GM23338 (cell line): ENCODE measurements at regions not wholly inside any gene's neighbourhood (a gene's known extent, or its start where the extent isn't known, plus 50 kb on each side); places are given as distances from the start of the nearest gene placed in this dataset.

Source experiments
- ATAC-seq: fragments of 200-7000 bp; cut with Tn5 transposase; 3 replicates; pipeline ENCODE4 v1.9.1; 2020
- DNase-seq: peaks from one replicate; pipeline ENCODE4 v3.0.0-alpha.2; 2015; ENCODE audit warnings: low spot score
- H2AFZ ChIP-seq: fragments of 200-600 bp; sonication (generic); 2 replicates; pipeline ENCODE4 v1.8.0; 2016; ENCODE audit warnings: antibody characterized with exemption, mild to moderate bottlenecking, moderate library complexity
- H3F3A ChIP-seq: fragments of 200-600 bp; sonication (generic); replicated peaks from 2 replicates; pipeline ENCODE4 v1.8.0; 2017; ENCODE audit warnings: antibody characterized with exemption, mixed run types, low read depth
- H3K27ac ChIP-seq: fragments of 200-600 bp; sonication (generic); 2 replicates; pipeline ENCODE4 v1.6.1; 2016; ENCODE audit warnings: low read depth
- H3K27me3 ChIP-seq: fragments of 200-600 bp; sonication (generic); 2 replicates; pipeline ENCODE4 v1.8.0; 2016; ENCODE audit warnings: mild to moderate bottlenecking, mixed run types, moderate library complexity; ENCODE audit not compliant: insufficient read depth
- H3K36me3 ChIP-seq: fragments of 200-600 bp; sonication (generic); 2 replicates; pipeline ENCODE4 v1.8.0; 2016; ENCODE audit warnings: mild to moderate bottlenecking; ENCODE audit not compliant: insufficient read depth
- H3K4me1 ChIP-seq: fragments of 200-600 bp; sonication (generic); 2 replicates; pipeline ENCODE4 v1.8.0; 2016; ENCODE audit warnings: mild to moderate bottlenecking, moderate library complexity; ENCODE audit not compliant: insufficient read depth
- H3K4me2 ChIP-seq: fragments of 200-600 bp; sonication (generic); 2 replicates; pipeline ENCODE4 v1.7.1; 2017; ENCODE audit warnings: mixed run types
- H3K4me3 ChIP-seq: fragments of 200-600 bp; sonication (generic); 2 replicates; pipeline ENCODE4 v1.6.1; 2016; ENCODE audit warnings: mixed run types
- H3K79me2 ChIP-seq: fragments of 200-600 bp; sonication (generic); replicated peaks from 2 replicates; pipeline ENCODE4 v1.8.0; 2017; ENCODE audit warnings: mild to moderate bottlenecking; ENCODE audit not compliant: insufficient read depth
- H3K9me2 ChIP-seq: fragments of 200-600 bp; sonication (generic); 2 replicates; pipeline ENCODE4 v1.8.0; 2017; ENCODE audit not compliant: insufficient read depth
- H4K20me1 ChIP-seq: fragments of 200-600 bp; sonication (generic); replicated peaks from 2 replicates; pipeline ENCODE4 v1.8.0; 2017; ENCODE audit warnings: mild to moderate bottlenecking; ENCODE audit not compliant: insufficient read depth
- H3K27ac Mint-ChIP-seq: 2 replicates; pipeline ENCODE4 v1.8.0; 2020; ENCODE audit warnings: inconsistent platforms, mild to moderate bottlenecking, moderate library complexity, mixed read lengths
- H3K27me3 Mint-ChIP-seq: 3 replicates; pipeline ENCODE4 v1.8.0; 2022; ENCODE audit warnings: low read depth, mild to moderate bottlenecking, moderate library complexity, mixed read lengths, inconsistent platforms; ENCODE audit not compliant: insufficient read depth, poor library complexity
- H3K36me3 Mint-ChIP-seq: 3 replicates; pipeline ENCODE4 v1.8.0; 2021; ENCODE audit warnings: low read depth, mild to moderate bottlenecking, inconsistent platforms, moderate library complexity, mixed read lengths
- H3K4me1 Mint-ChIP-seq: 3 replicates; pipeline ENCODE4 v1.8.0; 2020; ENCODE audit warnings: mild to moderate bottlenecking, inconsistent platforms, mixed read lengths
- H3K4me3 Mint-ChIP-seq: 3 replicates; pipeline ENCODE4 v1.8.0; 2021; ENCODE audit warnings: moderate library complexity, mild to moderate bottlenecking, inconsistent platforms, mixed read lengths
- H3K9me3 Mint-ChIP-seq: 3 replicates; pipeline ENCODE4 v1.8.0; 2020; ENCODE audit warnings: moderate library complexity, mild to moderate bottlenecking, inconsistent platforms, mixed read lengths
- CREB1 ChIP-seq: fragments of 250-450 bp; sonication (Bioruptor Pico); IDR thresholded peaks from 2 replicates; pipeline ENCODE4 v1.5.0; 2020; ENCODE audit warnings: low read depth, mild to moderate bottlenecking, moderate library complexity
- EZH2 ChIP-seq: fragments of 200-600 bp; sonication (generic); IDR thresholded peaks from one replicate; pipeline ENCODE4 v1.8.0; 2017; ENCODE audit warnings: antibody characterized with exemption, mild to moderate bottlenecking, low read depth; ENCODE audit not compliant: unreplicated experiment
- EZH2phosphoT487 ChIP-seq: fragments of 200-600 bp; sonication (generic); IDR thresholded peaks from one replicate; pipeline ENCODE4 v1.8.1; 2018; ENCODE audit warnings: antibody characterized with exemption; ENCODE audit not compliant: unreplicated experiment
- NANOG ChIP-seq: IDR thresholded peaks from 2 replicates; pipeline ENCODE4 v1.6.1; 2016; ENCODE audit warnings: antibody characterized with exemption, borderline replicate concordance
- POLR2AphosphoS5 ChIP-seq: IDR thresholded peaks from 2 replicates; pipeline ENCODE4 v1.6.1; 2016; ENCODE audit warnings: antibody characterized with exemption, low read depth
- STAT1 ChIP-seq: IDR thresholded peaks from one replicate; pipeline ENCODE4 v1.6.1; 2016; ENCODE audit warnings: antibody characterized with exemption; ENCODE audit not compliant: unreplicated experiment
- ZNF114 ChIP-seq: fragments of 250-450 bp; sonication (Bioruptor Pico); IDR thresholded peaks from 2 replicates; pipeline ENCODE4 v1.5.0; 2020; ENCODE audit warnings: mild to moderate bottlenecking, moderate library complexity
- ZNF331 ChIP-seq: fragments of 250-450 bp; sonication (Bioruptor Pico); IDR thresholded peaks from 2 replicates; pipeline ENCODE4 v1.5.0; 2020; ENCODE audit warnings: low read depth, mild to moderate bottlenecking, moderate library complexity
- TF ChIP-seq, protein P1 (sequence below), 2 experiments: fragments of 200-600 bp in 1 of 2; sonication (generic) in 1 of 2; conservative IDR thresholded peaks; 2 replicates each; pipeline versions ENCODE4 v1.5.1 to v1.6.1; 2016 to 2017; ENCODE audit warnings: antibody characterized with exemption in 2 of 2, low read depth in 2 of 2, mild to moderate bottlenecking in 2 of 2, moderate library complexity in 1 of 2
- TF ChIP-seq, protein P2 (sequence below): fragments of 250-450 bp; sonication (Bioruptor Pico); IDR thresholded peaks from 2 replicates; pipeline ENCODE4 v1.5.0; 2020; ENCODE audit warnings: mild to moderate bottlenecking, moderate library complexity
- TF ChIP-seq, protein P3 (sequence below): IDR thresholded peaks from 2 replicates; pipeline ENCODE4 v1.6.1; 2016; ENCODE audit warnings: antibody characterized with exemption

DNA sequence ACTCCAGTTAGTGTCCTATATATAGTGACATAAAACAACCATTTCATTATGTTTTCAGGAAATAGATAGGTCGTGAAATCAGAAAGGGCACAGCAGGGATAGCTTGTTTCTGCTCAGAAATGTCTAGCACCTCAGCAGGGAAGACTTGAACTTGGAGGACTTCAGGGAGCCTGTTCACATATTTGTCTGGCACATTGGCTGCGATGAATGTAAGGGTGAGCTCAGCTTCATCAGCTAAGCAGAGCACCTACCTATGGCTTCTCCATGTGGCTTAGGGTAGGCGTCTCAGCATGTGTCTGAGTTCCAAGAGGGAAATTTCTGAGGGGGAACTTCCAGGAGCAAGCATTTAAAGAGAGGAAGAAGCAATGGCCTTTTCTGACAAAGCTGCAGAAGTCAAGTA lies 126.2 kb downstream of the PCDH10 start (continued):
- TF ChIP-seq, protein P1, sequence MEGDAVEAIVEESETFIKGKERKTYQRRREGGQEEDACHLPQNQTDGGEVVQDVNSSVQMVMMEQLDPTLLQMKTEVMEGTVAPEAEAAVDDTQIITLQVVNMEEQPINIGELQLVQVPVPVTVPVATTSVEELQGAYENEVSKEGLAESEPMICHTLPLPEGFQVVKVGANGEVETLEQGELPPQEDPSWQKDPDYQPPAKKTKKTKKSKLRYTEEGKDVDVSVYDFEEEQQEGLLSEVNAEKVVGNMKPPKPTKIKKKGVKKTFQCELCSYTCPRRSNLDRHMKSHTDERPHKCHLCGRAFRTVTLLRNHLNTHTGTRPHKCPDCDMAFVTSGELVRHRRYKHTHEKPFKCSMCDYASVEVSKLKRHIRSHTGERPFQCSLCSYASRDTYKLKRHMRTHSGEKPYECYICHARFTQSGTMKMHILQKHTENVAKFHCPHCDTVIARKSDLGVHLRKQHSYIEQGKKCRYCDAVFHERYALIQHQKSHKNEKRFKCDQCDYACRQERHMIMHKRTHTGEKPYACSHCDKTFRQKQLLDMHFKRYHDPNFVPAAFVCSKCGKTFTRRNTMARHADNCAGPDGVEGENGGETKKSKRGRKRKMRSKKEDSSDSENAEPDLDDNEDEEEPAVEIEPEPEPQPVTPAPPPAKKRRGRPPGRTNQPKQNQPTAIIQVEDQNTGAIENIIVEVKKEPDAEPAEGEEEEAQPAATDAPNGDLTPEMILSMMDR (conservative IDR thresholded peaks at IDR 0.05; ENCODE audit: low read depth in 2 of 2): no peak

DNA sequence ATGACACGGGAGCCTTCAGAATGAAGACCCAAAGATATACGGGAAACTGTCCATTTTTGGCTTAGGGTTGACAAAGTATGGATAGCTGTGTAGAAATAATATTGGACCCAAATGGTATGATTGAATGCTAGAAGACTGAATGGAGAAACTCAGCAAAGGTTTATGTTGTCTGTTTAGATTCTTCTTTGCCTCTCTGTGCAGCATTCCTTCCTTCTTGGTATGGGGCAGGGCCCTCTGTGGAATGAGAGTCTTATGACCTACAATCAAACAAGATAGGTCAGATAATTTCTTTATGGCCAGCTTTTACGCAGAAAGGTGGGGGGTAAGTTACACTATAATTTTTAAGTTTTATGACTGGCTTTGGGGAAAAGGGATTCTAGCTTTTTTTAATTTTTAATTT lies 124.3 kb downstream of the PCDH10 start:
- Histone ChIP-seq H3K27me3 (no peaks in the 10 kb centered on the region), H3K9me2 (0 out of 2 replicates have a peak, but pooled peaks cover 3% of the 10 kb centered on the region), H3K79me2 (no peaks in the 10 kb centered on the region), H2AFZ (no peak overlapping the region), H3K4me2 (no peak overlapping the region), H3F3A (no peaks in the 10 kb centered on the region), H3K36me3 (peaks cover 4% of the 10 kb centered on the region; the same call in 1 of the 2 replicates), H4K20me1 (no peaks in the 10 kb centered on the region), H3K4me3 (no peak overlapping the region), H3K4me1 (peaks cover 18% of the 10 kb centered on the region; the same call in 1 of the 2 replicates), H3K27ac (no peak overlapping the region)
- no peak overlapping the region for H3K4me3 Mint-ChIP-seq
- peaks cover 16% of the 10 kb centered on the region; the same call in 2 of the 3 replicates for H3K4me1 Mint-ChIP-seq
- no peaks in the 10 kb centered on the region for H3K27me3 Mint-ChIP-seq
- peaks cover 8% of the 10 kb centered on the region for H3K9me3 Mint-ChIP-seq
- peaks cover 7% of the 10 kb centered on the region; the same call in 2 of the 3 replicates for H3K36me3 Mint-ChIP-seq
- no peak for ATAC-seq
- no peak overlapping the region for H3K27ac Mint-ChIP-seq
- DNase-seq: no peak
- TF ChIP-seq CREB1 (CRISPR knock-in tag) (no peak), NANOG (no peak), ZNF114 (CRISPR knock-in tag) (no peak), EZH2phosphoT487 (no peak), STAT1 (no peak), ZNF331 (CRISPR knock-in tag) (no peak), POLR2AphosphoS5 (no peak), EZH2 (no peak)
- TF ChIP-seq, protein P2, sequence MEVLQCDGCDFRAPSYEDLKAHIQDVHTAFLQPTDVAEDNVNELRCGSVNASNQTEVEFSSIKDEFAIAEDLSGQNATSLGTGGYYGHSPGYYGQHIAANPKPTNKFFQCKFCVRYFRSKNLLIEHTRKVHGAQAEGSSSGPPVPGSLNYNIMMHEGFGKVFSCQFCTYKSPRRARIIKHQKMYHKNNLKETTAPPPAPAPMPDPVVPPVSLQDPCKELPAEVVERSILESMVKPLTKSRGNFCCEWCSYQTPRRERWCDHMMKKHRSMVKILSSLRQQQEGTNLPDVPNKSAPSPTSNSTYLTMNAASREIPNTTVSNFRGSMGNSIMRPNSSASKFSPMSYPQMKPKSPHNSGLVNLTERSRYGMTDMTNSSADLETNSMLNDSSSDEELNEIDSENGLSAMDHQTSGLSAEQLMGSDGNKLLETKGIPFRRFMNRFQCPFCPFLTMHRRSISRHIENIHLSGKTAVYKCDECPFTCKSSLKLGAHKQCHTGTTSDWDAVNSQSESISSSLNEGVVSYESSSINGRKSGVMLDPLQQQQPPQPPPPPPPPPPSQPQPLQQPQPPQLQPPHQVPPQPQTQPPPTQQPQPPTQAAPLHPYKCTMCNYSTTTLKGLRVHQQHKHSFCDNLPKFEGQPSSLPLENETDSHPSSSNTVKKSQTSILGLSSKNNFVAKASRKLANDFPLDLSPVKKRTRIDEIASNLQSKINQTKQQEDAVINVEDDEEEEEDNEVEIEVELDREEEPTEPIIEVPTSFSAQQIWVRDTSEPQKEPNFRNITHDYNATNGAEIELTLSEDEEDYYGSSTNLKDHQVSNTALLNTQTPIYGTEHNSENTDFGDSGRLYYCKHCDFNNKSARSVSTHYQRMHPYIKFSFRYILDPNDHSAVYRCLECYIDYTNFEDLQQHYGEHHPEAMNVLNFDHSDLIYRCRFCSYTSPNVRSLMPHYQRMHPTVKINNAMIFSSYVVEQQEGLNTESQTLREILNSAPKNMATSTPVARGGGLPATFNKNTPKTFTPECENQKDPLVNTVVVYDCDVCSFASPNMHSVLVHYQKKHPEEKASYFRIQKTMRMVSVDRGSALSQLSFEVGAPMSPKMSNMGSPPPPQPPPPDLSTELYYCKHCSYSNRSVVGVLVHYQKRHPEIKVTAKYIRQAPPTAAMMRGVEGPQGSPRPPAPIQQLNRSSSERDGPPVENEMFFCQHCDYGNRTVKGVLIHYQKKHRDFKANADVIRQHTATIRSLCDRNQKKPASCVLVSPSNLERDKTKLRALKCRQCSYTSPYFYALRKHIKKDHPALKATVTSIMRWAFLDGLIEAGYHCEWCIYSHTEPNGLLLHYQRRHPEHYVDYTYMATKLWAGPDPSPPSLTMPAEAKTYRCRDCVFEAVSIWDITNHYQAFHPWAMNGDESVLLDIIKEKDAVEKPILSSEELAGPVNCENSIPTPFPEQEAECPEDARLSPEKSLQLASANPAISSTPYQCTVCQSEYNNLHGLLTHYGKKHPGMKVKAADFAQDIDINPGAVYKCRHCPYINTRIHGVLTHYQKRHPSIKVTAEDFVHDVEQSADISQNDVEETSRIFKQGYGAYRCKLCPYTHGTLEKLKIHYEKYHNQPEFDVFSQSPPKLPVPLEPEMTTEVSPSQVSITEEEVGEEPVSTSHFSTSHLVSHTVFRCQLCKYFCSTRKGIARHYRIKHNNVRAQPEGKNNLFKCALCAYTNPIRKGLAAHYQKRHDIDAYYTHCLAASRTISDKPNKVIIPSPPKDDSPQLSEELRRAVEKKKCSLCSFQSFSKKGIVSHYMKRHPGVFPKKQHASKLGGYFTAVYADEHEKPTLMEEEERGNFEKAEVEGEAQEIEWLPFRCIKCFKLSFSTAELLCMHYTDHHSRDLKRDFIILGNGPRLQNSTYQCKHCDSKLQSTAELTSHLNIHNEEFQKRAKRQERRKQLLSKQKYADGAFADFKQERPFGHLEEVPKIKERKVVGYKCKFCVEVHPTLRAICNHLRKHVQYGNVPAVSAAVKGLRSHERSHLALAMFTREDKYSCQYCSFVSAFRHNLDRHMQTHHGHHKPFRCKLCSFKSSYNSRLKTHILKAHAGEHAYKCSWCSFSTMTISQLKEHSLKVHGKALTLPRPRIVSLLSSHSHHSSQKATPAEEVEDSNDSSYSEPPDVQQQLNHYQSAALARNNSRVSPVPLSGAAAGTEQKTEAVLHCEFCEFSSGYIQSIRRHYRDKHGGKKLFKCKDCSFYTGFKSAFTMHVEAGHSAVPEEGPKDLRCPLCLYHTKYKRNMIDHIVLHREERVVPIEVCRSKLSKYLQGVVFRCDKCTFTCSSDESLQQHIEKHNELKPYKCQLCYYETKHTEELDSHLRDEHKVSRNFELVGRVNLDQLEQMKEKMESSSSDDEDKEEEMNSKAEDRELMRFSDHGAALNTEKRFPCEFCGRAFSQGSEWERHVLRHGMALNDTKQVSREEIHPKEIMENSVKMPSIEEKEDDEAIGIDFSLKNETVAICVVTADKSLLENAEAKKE: no peak
- TF ChIP-seq, protein P3, sequence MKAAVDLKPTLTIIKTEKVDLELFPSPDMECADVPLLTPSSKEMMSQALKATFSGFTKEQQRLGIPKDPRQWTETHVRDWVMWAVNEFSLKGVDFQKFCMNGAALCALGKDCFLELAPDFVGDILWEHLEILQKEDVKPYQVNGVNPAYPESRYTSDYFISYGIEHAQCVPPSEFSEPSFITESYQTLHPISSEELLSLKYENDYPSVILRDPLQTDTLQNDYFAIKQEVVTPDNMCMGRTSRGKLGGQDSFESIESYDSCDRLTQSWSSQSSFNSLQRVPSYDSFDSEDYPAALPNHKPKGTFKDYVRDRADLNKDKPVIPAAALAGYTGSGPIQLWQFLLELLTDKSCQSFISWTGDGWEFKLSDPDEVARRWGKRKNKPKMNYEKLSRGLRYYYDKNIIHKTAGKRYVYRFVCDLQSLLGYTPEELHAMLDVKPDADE: no peak
- TF ChIP-seq, protein P1 (conservative IDR thresholded peaks at IDR 0.05; ENCODE audit: low read depth in 2 of 2): no peak
